ENCODE measurements at regions not wholly inside any gene's neighbourhood (a gene's known extent, or its start where the extent isn't known, plus 50 kb on each side); places are given as distances from the start of the nearest gene placed in this dataset.
A peak's percentile ranks its signal among the peaks of the same experiment; 100 is the strongest.

- intact Hi-C loops (cut with DNase I) = loop anchor here in 1 of 2 donors (10.0 kb wide), 1 partner anchor 218 kb away; no protein-coding TSS in a partner anchor
- no peaks in the 10 kb centered on the region for H3K4me1 ChIP-seq
- ATAC-seq (no peak), DNase-seq (no peak)
- H3K27ac ChIP-seq = no peak overlapping the region
- H3K27me3 ChIP-seq = no peaks in the 10 kb centered on the region
- no peaks in the 10 kb centered on the region for H3K9me3 ChIP-seq
- WGBS (ENCODE audit: insufficient coverage, low coverage, low lambda C conversion rate, missing lambda C conversion rate) = 27% methylated on average over 1 of the region's 1 CpG
- TF ChIP-seq CTCF (IDR thresholded peaks at IDR 0.05) = no peak
- TF ChIP-seq POLR2A (IDR thresholded peaks at IDR 0.05) = no peak
- H3K36me3 ChIP-seq = no peaks in the 10 kb centered on the region
- H3K4me3 ChIP-seq = no peak overlapping the region
Measured at GRCh38 chr5:38663249-38663648, 106.8 kb upstream of the LIFR start.

- Histone ChIP-seq H3K4me3 (no peak overlapping the region), H3K36me3 (no peaks in the 10 kb centered on the region), H3K27ac (no peak overlapping the region), H3K9me3 (no peaks in the 10 kb centered on the region), H3K27me3 (no peaks in the 10 kb centered on the region), H3K4me1 (no peaks in the 10 kb centered on the region)
- intact Hi-C loops (cut with DNase I) = loop anchor here in 1 of 2 donors (10.0 kb wide), 1 partner anchor 222 kb away; no protein-coding TSS in a partner anchor
- ATAC-seq (peak; percentile 82 to 93 (median 88)), DNase-seq (peak in 2 of 3 donors; percentile 23 to 46)
- WGBS (ENCODE audit: insufficient coverage, low coverage, low lambda C conversion rate, missing lambda C conversion rate) = 20% methylated on average over 1 of the region's 5 CpGs
- peak; percentile 26 to 61 (median 46) for TF ChIP-seq CTCF (IDR thresholded peaks at IDR 0.05)
- TF ChIP-seq POLR2A (IDR thresholded peaks at IDR 0.05) = no peak
Measured at GRCh38 chr5:38666668-38667498, 110.4 kb upstream of the LIFR start.

GRCh38 chr5:38667499-38667776, 111.0 kb upstream of the LIFR start:
- WGBS (ENCODE audit: insufficient coverage, low coverage, low lambda C conversion rate, missing lambda C conversion rate) = 33% methylated on average over 1 of the region's 1 CpG

GRCh38 chr5:38669361-38669880, 113.0 kb upstream of the LIFR start:
- no peak overlapping the region for H3K4me3 ChIP-seq
- H3K4me1 ChIP-seq = no peaks in the 10 kb centered on the region
- WGBS (ENCODE audit: insufficient coverage, low coverage, low lambda C conversion rate, missing lambda C conversion rate) = 55% methylated on average over 2 of the region's 2 CpGs
- H3K27me3 ChIP-seq = no peaks in the 10 kb centered on the region
- ATAC-seq = no peak
- H3K9me3 ChIP-seq = no peaks in the 10 kb centered on the region
- H3K36me3 ChIP-seq = no peaks in the 10 kb centered on the region
- intact Hi-C loops (cut with DNase I) = loop anchor here in 1 of 2 donors (10.0 kb wide), 1 partner anchor 225 kb away; no protein-coding TSS in a partner anchor
- no peak overlapping the region for H3K27ac ChIP-seq
- no peak for DNase-seq
- no peak for TF ChIP-seq POLR2A (IDR thresholded peaks at IDR 0.05)
- no peak for TF ChIP-seq CTCF (IDR thresholded peaks at IDR 0.05)

More at GRCh38 chr5:38667499-38667776, 111.0 kb upstream of the LIFR start:
- TF ChIP-seq POLR2A (IDR thresholded peaks at IDR 0.05) (no peak), CTCF (IDR thresholded peaks at IDR 0.05) (no peak)
- H3K4me1 ChIP-seq = no peaks in the 10 kb centered on the region
- no peak for DNase-seq
- intact Hi-C loops (cut with DNase I) = loop anchor here in 1 of 2 donors (10.0 kb wide), 1 partner anchor 223 kb away; no protein-coding TSS in a partner anchor
- H3K9me3 ChIP-seq = no peaks in the 10 kb centered on the region
- no peaks in the 10 kb centered on the region for H3K36me3 ChIP-seq
- no peaks in the 10 kb centered on the region for H3K27me3 ChIP-seq
- no peak overlapping the region for H3K4me3 ChIP-seq
- no peak for ATAC-seq
- H3K27ac ChIP-seq = no peak overlapping the region

Data from right lobe of liver (tissue), 6 donors.